ACC112 (cell line): ENCODE measurements at regions not wholly inside any gene's neighbourhood (a gene's known extent, or its start where the extent isn't known, plus 50 kb on each side); places are given as distances from the start of the nearest gene placed in this dataset.
A peak's percentile ranks its signal among the peaks of the same experiment; 100 is the strongest.
"Not testable (repeated sequence)": the region's sequence is repeated elsewhere in the genome, so short reads cannot be mapped to it uniquely, and the experiment has no call there.

Experiments used
- H2AFZ ChIP-seq: fragments of 200-600 bp; sonication (generic); one replicate; pipeline ENCODE4 v1.6.0; 2017; ENCODE audit warnings: antibody characterized with exemption, low read length; ENCODE audit not compliant: unreplicated experiment
- H3K27ac ChIP-seq: fragments of 200-600 bp; sonication (generic); 2 replicates; pipeline ENCODE4 v1.5.1; 2014; ENCODE audit warnings: low read depth, mild to moderate bottlenecking, antibody characterized with exemption, low read length, moderate library complexity
- H3K27me3 ChIP-seq: fragments of 200-600 bp; sonication (generic); 2 replicates; pipeline ENCODE4 v1.6.1; 2014; ENCODE audit warnings: mild to moderate bottlenecking, antibody characterized with exemption, low read length, moderate library complexity, mixed read lengths; ENCODE audit not compliant: insufficient read depth
- H3K36me3 ChIP-seq: fragments of 200-600 bp; sonication (generic); 2 replicates; pipeline ENCODE4 v1.6.1; 2016; ENCODE audit warnings: mild to moderate bottlenecking, antibody characterized with exemption, low read length, moderate library complexity, mixed read lengths; ENCODE audit not compliant: insufficient read depth
- H3K4me1 ChIP-seq: fragments of 200-600 bp; sonication (generic); one replicate; pipeline ENCODE4 v1.6.1; 2016; ENCODE audit warnings: low read length, mixed read lengths; ENCODE audit not compliant: insufficient read depth, unreplicated experiment, control insufficient read depth
- H3K4me3 ChIP-seq: fragments of 200-600 bp; sonication (generic); 2 replicates; pipeline ENCODE4 v1.5.1; 2014; ENCODE audit warnings: mild to moderate bottlenecking, low read depth, low read length
- H3K79me2 ChIP-seq: fragments of 200-600 bp; sonication (generic); one replicate; pipeline ENCODE4 v1.6.0; 2016; ENCODE audit warnings: low read length; ENCODE audit not compliant: control insufficient read depth, unreplicated experiment, insufficient read depth

- H3K27me3 ChIP-seq: no peaks in the 10 kb centered on the region
- H2AFZ ChIP-seq: no peak overlapping the region
- H3K27ac ChIP-seq: no peak overlapping the region
- H3K4me1 ChIP-seq: no peaks in the 10 kb centered on the region
- H3K4me3 ChIP-seq: no peak overlapping the region
- no peaks in the 10 kb centered on the region for H3K36me3 ChIP-seq
- no peaks in the 10 kb centered on the region for H3K79me2 ChIP-seq
These were observed 51.5 kb downstream of the CRPPA start for GRCh38 chr7:16369855-16370254.

GRCh38 chr7:16369309-16369708 lies 52.0 kb downstream of the CRPPA start:
- not testable (repeated sequence) for H3K36me3 ChIP-seq, H2AFZ ChIP-seq, H3K4me3 ChIP-seq, H3K79me2 ChIP-seq, H3K4me1 ChIP-seq, H3K27me3 ChIP-seq, H3K27ac ChIP-seq

GRCh38 chr7:16368885-16369284 lies 52.5 kb downstream of the CRPPA start:
- H3K27ac ChIP-seq: no peak overlapping the region

GRCh38 chr7:16367115-16367514 lies 54.2 kb downstream of the CRPPA start:
- no peaks in the 10 kb centered on the region for H3K79me2 ChIP-seq
- no peaks in the 10 kb centered on the region for H3K4me1 ChIP-seq
- H2AFZ ChIP-seq: no peak overlapping the region
- no peak overlapping the region for H3K27ac ChIP-seq
- H3K36me3 ChIP-seq: no peaks in the 10 kb centered on the region
- no peak overlapping the region for H3K4me3 ChIP-seq
- H3K27me3 ChIP-seq: no peaks in the 10 kb centered on the region

More at GRCh38 chr7:16368885-16369284, 52.5 kb downstream of the CRPPA start:
- no peaks in the 10 kb centered on the region for H3K27me3 ChIP-seq
- no peak overlapping the region for H2AFZ ChIP-seq
- no peaks in the 10 kb centered on the region for H3K4me1 ChIP-seq
- H3K36me3 ChIP-seq: no peaks in the 10 kb centered on the region
- no peaks in the 10 kb centered on the region for H3K79me2 ChIP-seq
- H3K4me3 ChIP-seq: no peak overlapping the region

- no peak overlapping the region for H3K27ac ChIP-seq
These were observed 55.4 kb downstream of the CRPPA start for GRCh38 chr7:16365952-16366351.

GRCh38 chr7:16365177-16365576 lies 56.2 kb downstream of the CRPPA start:
- Histone ChIP-seq H3K4me1 (no peaks in the 10 kb centered on the region), H3K4me3 (no peak overlapping the region), H3K27ac (no peak overlapping the region), H2AFZ (no peak overlapping the region), H3K36me3 (no peaks in the 10 kb centered on the region), H3K79me2 (no peaks in the 10 kb centered on the region), H3K27me3 (no peaks in the 10 kb centered on the region)

More at GRCh38 chr7:16365952-16366351, 55.4 kb downstream of the CRPPA start:
- Histone ChIP-seq H3K4me1 (no peaks in the 10 kb centered on the region), H3K27me3 (no peaks in the 10 kb centered on the region), H3K4me3 (no peak overlapping the region), H2AFZ (no peak overlapping the region), H3K79me2 (no peaks in the 10 kb centered on the region), H3K36me3 (no peaks in the 10 kb centered on the region)

- Histone ChIP-seq H3K79me2 (no peaks in the 10 kb centered on the region), H3K4me1 (peaks cover 10% of the 10 kb centered on the region), H3K36me3 (no peaks in the 10 kb centered on the region), H3K4me3 (no peak overlapping the region), H2AFZ (no peak overlapping the region), H3K27ac (no peak overlapping the region), H3K27me3 (no peaks in the 10 kb centered on the region)
These were observed 62.1 kb downstream of the CRPPA start for GRCh38 chr7:16359216-16359615.

GRCh38 chr7:16357921-16358320 lies 63.4 kb downstream of the CRPPA start:
- Histone ChIP-seq H3K4me3 (no peak overlapping the region), H3K27me3 (no peaks in the 10 kb centered on the region), H3K36me3 (no peaks in the 10 kb centered on the region), H2AFZ (no peak overlapping the region), H3K79me2 (no peaks in the 10 kb centered on the region), H3K4me1 (peaks cover 10% of the 10 kb centered on the region), H3K27ac (no peak overlapping the region)

GRCh38 chr7:16357474-16357873 lies 63.9 kb downstream of the CRPPA start:
- Histone ChIP-seq H2AFZ (no peak overlapping the region), H3K4me3 (no peak overlapping the region), H3K4me1 (peaks cover 10% of the 10 kb centered on the region), H3K27me3 (no peaks in the 10 kb centered on the region), H3K27ac (no peak overlapping the region), H3K36me3 (no peaks in the 10 kb centered on the region), H3K79me2 (no peaks in the 10 kb centered on the region)

GRCh38 chr7:16356301-16356958 lies 64.9 kb downstream of the CRPPA start:
- no peaks in the 10 kb centered on the region for H3K36me3 ChIP-seq
- no peak overlapping the region for H3K4me3 ChIP-seq

GRCh38 chr7:16354573-16354972 lies 66.8 kb downstream of the CRPPA start:
- no peak overlapping the region for H2AFZ ChIP-seq
- H3K79me2 ChIP-seq: no peaks in the 10 kb centered on the region
- H3K4me1 ChIP-seq: peaks cover 10% of the 10 kb centered on the region
- H3K4me3 ChIP-seq: no peak overlapping the region
- H3K27me3 ChIP-seq: no peaks in the 10 kb centered on the region
- no peaks in the 10 kb centered on the region for H3K36me3 ChIP-seq
- no peak overlapping the region for H3K27ac ChIP-seq

More at GRCh38 chr7:16356301-16356958, 64.9 kb downstream of the CRPPA start:
- H3K27ac ChIP-seq: no peak overlapping the region; the same call in 1 of the 2 replicates
- peak overlapping the region; percentile 65 for H2AFZ ChIP-seq
- peaks cover 10% of the 10 kb centered on the region for H3K4me1 ChIP-seq
- H3K27me3 ChIP-seq: no peaks in the 10 kb centered on the region
- no peaks in the 10 kb centered on the region for H3K79me2 ChIP-seq
